ENCODE measurements at regions not wholly inside any gene's neighbourhood (a gene's known extent, or its start where the extent isn't known, plus 50 kb on each side); places are given as distances from the start of the nearest gene placed in this dataset.
"Not testable (repeated sequence)": the region's sequence is repeated elsewhere in the genome, so short reads cannot be mapped to it uniquely, and the experiment has no call there.

DNA sequence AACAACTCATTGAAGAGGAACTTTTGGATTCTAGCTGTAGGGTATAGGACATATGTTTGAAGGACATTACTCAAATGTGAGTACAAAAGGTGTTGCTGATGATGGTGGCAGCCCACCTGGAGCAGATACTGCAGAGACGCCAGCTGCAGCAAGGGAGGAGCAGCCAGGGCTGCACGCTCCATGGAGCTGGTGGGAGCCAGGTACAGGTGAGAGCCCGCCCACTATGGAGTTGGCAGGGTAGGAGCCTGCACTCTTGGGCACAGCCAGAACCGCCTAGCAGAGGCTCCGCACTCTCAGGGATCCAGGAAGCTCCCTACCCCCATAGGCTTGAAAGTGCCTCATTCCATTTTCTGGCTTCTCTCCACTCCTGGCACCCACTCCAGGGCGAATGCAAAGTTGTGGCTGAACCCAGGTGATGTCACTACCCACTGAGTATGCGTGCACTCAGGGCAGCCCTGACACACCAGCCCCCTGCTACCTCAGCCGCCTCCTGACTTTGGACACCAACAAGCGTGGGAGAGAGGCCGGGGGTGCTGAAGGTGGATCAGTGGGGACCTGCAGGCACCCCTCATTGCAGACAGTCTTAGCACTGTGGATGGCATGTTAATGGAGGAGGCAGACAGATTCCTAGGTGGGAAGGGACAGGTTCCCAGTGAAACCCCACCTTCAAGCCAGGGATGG is 761.1 kb downstream of the IPMK start:
- DNase-seq, result no peak

DNA sequence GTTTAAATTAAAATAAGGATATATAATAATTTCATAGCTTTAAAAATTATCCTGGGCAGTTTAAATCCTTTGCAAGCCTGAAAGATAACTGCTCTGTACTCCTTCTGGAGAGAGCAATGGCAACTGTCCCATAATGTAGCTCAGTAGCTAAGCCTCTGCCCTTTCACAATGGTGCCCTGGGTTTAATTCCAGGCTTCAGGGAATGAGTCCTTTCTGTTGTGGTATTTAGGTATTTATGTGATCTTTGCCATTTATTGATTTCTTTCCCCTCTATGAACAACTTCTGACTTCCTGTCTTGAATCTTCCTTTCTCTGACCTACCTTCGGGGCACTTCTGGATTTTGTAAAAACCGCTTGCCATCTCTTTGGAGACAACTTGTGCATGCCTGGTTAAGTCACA is 773.2 kb downstream of the IPMK start:
- DNase-seq, result no peak

DNA sequence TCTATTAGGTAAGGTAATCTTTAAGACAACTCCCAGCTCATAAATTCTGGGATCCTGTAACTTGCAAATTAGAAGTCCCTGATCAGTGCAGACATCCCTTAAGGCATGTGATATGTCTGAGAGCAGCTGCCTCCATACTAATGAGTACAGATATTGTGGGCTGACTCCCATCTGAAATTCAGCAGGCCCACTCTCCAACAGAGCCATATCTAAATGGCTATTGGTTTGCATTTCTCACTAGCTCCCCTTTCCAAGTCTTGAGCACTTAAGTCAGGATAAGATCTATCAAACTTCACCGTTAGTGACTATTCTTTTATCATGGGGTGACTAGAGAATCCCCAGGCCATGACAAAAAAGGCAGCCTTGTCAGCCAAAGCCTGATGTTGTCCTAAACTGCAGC is 785.4 kb downstream of the IPMK start:
- no peak for DNase-seq

DNA sequence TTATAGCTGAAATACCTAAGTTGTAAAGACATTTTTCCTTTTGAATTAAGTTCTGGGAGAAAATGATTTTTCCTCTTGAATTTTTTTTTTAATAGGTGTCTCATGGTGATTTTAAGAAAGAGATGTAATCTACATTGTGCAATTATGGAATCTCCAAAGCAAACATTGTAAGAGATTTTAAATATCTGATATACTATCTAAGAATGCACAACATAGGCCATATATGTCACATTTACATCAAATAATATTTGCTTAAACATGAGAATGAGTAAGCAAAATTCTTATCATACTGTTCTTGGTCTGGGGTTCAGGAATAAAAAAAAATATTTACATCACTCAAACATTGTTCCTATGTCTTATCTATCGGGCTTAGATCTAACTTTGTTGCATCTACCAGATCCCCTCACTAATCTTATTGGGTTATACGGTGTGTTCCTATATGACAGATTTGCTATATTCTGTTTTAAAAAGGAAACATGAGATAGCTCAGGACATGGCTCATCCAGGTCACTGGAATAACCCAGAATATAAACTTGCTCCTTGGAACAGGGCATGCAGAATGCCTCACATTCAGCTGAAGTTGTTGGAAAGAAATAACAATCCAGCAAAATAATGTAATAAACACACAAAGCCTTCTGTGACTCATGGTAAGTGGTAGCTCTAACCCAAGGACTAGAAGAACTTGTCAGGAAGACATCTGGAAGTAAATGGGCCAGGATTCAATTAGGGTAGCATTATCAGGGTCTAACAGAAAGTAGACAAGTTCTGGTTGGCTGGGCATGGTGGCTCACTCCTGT is 794.7 kb downstream of the IPMK start:
- DNase-seq, result no peak

DNA sequence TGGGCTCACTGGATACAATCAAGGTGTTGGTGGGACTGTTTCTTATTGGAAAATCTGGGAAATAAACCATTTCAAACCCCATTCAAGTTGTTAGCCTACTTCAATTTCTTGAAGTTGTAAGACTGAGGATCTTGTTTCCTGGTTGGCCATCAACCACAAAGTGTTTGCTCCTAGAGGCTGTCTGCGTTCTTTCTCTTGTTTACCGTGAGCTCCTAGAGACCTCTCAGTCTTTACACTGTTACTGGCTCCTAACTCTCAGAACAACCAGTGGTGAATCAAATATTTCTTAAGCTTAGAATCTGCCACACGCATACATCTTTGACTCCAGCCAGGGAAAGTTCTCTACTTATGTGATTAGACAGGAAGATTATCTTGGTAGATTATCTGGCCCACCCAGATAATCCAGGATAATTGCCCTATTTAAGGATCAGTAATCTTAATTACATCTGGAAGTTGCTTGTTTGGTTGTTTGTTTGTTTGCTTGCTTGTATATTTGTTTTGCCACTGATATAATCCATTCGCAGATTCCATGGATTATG is 798.7 kb downstream of the IPMK start:
- DNase-seq, result no peak

GRCh38 chr10:57465155-57465554 is 802.5 kb downstream of the IPMK start:
- DNase-seq, result no peak

GRCh38 chr10:57460540-57460939 is 807.2 kb downstream of the IPMK start:
- no peak for DNase-seq

- no peak for DNase-seq
Observed at GRCh38 chr10:57457972-57458512, 809.7 kb downstream of the IPMK start.

DNA sequence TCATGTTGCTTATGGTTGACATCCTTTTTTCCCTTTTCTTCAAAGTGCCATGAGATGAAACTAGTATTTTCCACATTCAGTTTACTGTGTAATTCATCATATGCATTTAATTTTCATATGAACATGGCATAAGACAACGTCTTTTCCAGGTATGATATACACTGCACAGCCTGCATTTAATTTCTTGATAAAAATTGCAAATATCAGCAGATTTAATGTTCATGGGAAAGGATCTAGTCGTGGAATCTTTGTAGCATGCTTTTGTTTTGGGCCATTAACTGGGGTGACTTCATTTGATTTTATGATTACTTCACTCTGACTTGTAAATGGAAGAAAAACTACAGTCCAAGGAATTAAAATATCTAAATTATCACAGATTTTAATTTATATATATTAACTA is 837.3 kb downstream of the IPMK start:
- DNase-seq, result no peak

- no peak for DNase-seq
Observed at GRCh38 chr10:57420881-57421280, 846.8 kb downstream of the IPMK start.

DNA sequence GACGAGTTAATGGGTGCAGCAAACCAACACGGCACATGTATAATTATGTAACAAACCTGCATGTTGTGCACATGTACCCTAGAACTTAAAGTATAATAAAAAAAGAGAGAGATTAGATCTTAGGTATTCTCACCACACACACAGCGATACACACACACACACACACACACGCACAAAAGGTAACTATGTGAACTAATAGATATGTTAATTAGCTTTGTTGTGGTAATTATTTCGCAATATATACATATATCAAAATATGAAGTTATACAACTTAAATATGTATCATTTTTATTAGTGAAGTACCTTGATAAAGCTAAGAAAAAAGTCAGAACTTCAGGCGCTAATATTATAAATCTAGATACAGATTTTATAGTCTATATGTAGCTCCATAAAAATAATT is 849.2 kb downstream of the IPMK start:
- no peak for DNase-seq

- no peak for DNase-seq
Observed at GRCh38 chr10:57395923-57396322, 871.8 kb downstream of the IPMK start.

DNA sequence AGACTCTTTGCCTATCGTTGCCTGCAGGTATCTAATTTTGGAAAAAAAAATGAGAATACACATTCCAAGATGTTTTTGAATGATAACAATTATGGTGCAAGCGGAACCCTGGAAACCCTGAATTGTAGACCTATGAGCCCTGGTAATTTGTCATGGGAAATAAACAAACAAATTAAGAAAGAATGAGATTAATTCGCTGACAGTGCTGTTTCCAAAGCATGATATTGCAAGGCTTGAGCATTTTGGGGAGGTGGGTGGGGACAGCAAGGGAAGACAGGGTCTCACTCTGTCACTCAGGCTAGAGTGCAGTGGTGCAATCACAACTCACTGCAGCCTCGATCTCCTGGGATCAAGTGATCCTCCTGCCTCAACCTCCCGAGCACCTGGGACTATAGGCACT is 900.3 kb downstream of the IPMK start:
- no peak for DNase-seq

DNA sequence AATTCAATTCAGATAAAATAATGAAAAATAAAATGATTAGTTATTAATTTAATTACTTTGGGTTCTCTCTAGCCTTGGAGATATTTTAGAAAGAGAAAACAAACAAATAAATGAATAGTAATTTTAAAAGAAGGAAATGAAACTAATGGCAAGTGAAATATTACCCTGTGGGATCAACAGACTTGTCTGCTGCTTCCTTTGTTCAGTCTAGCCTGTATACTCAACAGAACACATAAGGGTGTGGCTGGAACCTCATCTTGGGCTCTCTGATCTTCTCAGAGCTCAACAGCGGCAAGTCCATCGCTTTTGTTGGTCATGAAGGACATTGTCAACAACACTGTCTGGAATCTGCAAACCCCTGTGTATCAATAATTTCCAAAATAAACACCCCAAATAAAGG is 904.9 kb downstream of the IPMK start:
- DNase-seq, result no peak

DNA sequence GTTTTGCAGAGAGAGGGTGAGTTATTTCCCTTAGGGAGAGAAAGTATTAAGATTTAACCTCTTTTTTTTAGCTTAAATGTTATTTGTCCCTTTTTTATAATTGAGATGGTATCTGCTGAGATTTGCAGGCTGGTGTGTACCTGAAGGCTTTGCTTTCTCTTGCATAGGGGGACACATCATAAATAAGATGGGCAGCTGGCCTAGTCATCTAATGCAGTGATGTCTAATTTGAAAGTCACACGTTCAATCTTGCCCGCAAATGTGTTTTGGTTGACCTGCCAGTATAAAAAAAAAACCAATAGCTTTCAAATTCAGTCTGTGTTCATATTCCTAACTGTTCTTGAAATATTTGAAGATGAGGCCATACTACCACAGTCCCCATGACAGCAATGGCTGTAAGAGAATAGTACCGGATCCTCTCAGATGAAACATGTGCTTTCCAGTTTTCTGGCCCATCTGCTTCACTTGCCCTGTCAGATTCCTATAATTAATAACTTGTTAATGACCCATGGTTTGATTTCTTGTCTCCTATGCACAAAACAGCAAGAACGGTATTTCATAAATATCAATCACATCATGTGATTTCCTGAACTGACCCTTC is 914.2 kb downstream of the IPMK start:
- DNase-seq, result no peak

- DNase-seq, result no peak
Observed at GRCh38 chr10:57351076-57351475, 916.6 kb downstream of the IPMK start.

DNA sequence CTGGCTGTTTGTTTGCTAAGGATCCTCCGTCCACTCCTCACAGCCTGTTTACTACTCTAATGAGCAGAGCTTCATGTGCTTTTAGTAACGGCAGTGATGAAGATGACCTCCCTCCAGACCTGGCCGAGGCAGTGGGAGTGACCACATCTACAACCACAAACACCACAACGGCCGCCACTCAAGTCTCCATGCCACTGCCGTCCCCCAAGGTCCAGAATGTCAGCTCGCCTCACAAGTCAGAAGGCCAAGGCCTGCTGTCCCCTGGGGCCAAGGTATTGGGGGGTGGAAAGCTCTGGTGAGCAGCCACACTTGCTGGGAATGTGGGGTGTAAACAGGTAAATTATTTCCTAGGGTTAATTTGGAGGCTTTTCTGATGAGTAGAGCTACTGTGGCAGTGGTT is 926.4 kb downstream of the IPMK start:
- DNase-seq, result no peak

DNA sequence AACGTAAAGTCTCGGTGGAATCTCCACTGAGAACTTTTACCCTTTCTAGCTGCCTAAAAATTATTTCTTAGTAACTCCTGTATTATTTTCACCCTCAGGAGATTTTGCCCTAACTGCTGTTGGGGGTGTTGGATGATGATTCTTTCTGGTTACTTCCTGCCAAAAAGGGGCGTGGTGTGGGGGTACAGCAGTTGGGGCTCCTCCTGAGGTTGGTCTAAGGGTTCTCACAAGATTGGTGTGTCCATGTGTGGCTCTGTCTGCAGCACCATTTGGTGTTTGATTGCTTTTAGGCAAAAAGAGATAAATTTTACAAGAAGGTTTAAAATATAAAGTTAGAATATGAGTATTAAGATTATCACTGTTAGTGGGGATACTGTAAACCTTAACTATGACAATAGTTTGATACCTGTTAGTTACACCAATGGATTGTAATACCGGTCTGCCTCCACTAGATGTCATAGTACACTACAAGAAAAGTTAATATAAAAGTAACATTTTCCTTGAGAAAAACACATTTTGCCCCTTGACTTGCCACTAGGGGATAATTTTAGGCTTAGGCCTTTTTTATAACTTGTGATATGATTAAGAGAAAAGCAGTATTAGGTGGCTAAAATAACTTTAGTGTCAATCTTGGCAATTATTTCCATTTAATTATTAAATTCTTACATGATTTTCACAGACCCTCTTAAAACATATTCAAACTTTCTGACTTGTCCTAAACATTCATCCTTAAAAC is 928.7 kb downstream of the IPMK start:
- DNase-seq, result no peak

- no peak for DNase-seq
Observed at GRCh38 chr10:57336865-57337264, 930.8 kb downstream of the IPMK start.

DNA sequence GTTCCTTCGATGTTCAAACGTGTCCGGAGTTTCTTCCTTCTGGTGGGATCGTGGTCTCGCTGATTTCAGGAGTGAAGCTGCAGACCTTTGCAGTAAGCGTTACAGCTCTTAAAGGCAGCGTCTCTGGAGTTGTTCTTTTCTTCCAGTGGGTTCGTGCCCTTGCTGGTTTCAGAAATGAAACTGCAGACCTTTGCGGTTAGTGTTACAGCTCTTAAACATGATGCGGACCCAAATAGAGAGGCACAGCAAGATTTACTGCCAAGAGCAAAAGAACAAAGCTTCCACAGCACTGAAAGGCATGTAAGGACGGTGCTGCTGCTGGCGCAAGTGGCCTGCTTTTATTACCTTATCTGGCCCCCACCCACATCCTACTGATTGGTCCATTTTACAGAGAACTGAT is 931.4 kb downstream of the IPMK start:
- DNase-seq, result no peak

GRCh38 chr10:57334523-57334922 is 933.2 kb downstream of the IPMK start:
- no peak for DNase-seq

DNA sequence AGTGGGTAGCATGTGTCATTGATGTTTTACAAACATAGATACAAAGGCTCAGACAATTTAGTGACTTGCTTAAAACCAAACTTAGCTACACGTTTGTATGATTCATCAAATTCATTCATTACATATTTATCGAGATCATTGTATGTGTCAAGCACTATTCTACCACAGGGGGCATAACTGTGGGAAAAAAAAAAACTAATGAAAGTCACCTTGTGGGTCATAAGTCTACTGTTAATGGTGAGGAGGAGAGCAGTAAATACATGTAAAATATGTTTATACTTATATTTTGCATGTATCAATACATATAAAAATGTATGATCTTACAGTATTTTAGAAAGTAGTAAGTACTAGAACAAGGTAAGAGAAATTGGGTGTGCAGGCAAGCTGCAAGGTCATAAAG is 933.8 kb downstream of the IPMK start:
- DNase-seq, result no peak

- not testable (repeated sequence) for DNase-seq
Observed at GRCh38 chr10:57321400-57321854, 946.3 kb downstream of the IPMK start.
